ENCODE measurements at regions not wholly inside any gene's neighbourhood (a gene's known extent, or its start where the extent isn't known, plus 50 kb on each side); places are given as distances from the start of the nearest gene placed in this dataset.
A peak's percentile ranks its signal among the peaks of the same experiment; 100 is the strongest.

- Histone ChIP-seq H3K9me3 (ENCODE audit: control insufficient read depth in 4 of 4, low read length in 3 of 4) (peaks cover 0 to 5% (median 0%) of the 10 kb centered on the region in 4 donors), H3K9ac (ENCODE audit: low read depth in 1 of 2, low read length in 2 of 2) (no peak overlapping the region), H3K36me3 (ENCODE audit: control insufficient read depth in 4 of 4, insufficient read depth in 3 of 4, low read depth in 1 of 4, low read length in 3 of 4) (no peaks in the 10 kb centered on the region), H3K4me3 (ENCODE audit: low read depth in 1 of 3, low read length in 3 of 3) (no peak overlapping the region), H3K27me3 (ENCODE audit: control insufficient read depth in 4 of 4, insufficient read depth in 4 of 4, low read length in 3 of 4) (peaks cover 0 to 6% (median 0%) of the 10 kb centered on the region in 4 donors), H3K27ac (ENCODE audit: low read depth in 1 of 2, low read length in 2 of 2) (no peak overlapping the region), H3K4me1 (ENCODE audit: control insufficient read depth in 4 of 4, insufficient read depth in 4 of 4, low read length in 3 of 4) (no peaks in the 10 kb centered on the region)
- TF ChIP-seq SP1 (IDR thresholded peaks at IDR 0.05) (no peak), HNF4A (conservative IDR thresholded peaks at IDR 0.05) (peak; percentile 36 to 43)
- no peak for DNase-seq (ENCODE audit: low spot score)
- WGBS: 40% methylated on average over 8 of the region's 8 CpGs
Measured at GRCh38 chr6:169035385-169036240, 218.0 kb downstream of the THBS2 start.

- TF ChIP-seq HNF4A (conservative IDR thresholded peaks at IDR 0.05) (no peak), JUND (IDR thresholded peaks at IDR 0.05) (no peak), EGR1 (IDR thresholded peaks at IDR 0.05; ENCODE audit: low read depth in 2 of 2) (no peak), ATF3 (IDR thresholded peaks at IDR 0.05) (no peak), HNF4G (IDR thresholded peaks at IDR 0.05) (no peak), GABPA (IDR thresholded peaks at IDR 0.05 in 1 of 2, conservative IDR thresholded peaks at IDR 0.05 in 1 of 2) (no peak), FOXA2 (IDR thresholded peaks at IDR 0.05) (no peak), MAX (IDR thresholded peaks at IDR 0.05) (no peak), SP1 (IDR thresholded peaks at IDR 0.05) (no peak), TAF1 (conservative IDR thresholded peaks at IDR 0.05) (no peak), RAD21 (IDR thresholded peaks at IDR 0.05) (no peak), REST (IDR thresholded peaks at IDR 0.05) (no peak), YY1 (IDR thresholded peaks at IDR 0.05) (no peak), FOXA1 (IDR thresholded peaks at IDR 0.05) (no peak), CTCF (IDR thresholded peaks at IDR 0.05; ENCODE audit: low read depth, low read length, missing input control) (no peak), ZBTB33 (IDR thresholded peaks at IDR 0.05) (no peak), NR2F2 (IDR thresholded peaks at IDR 0.05) (no peak)
- Histone ChIP-seq H3K27ac (ENCODE audit: low read depth in 1 of 2, low read length in 2 of 2) (no peak overlapping the region), H3K4me1 (ENCODE audit: control insufficient read depth in 4 of 4, insufficient read depth in 4 of 4, low read length in 3 of 4) (no peaks in the 10 kb centered on the region), H3K9ac (ENCODE audit: low read depth in 1 of 2, low read length in 2 of 2) (no peak overlapping the region), H3K36me3 (ENCODE audit: control insufficient read depth in 4 of 4, insufficient read depth in 3 of 4, low read depth in 1 of 4, low read length in 3 of 4) (no peaks in the 10 kb centered on the region), H3K27me3 (ENCODE audit: control insufficient read depth in 4 of 4, insufficient read depth in 4 of 4, low read length in 3 of 4) (peaks cover 0 to 6% (median 0%) of the 10 kb centered on the region in 4 donors), H3K4me3 (ENCODE audit: low read depth in 1 of 3, low read length in 3 of 3) (no peak overlapping the region), H3K9me3 (ENCODE audit: control insufficient read depth in 4 of 4, low read length in 3 of 4) (peaks cover 0 to 5% (median 0%) of the 10 kb centered on the region in 4 donors)
- no peak for DNase-seq (ENCODE audit: low spot score)
- 86% methylated on average over 13 of the region's 13 CpGs for WGBS
Measured at GRCh38 chr6:169034516-169035167, 219.0 kb downstream of the THBS2 start.

Data from liver (tissue), 8 donors.